ENCODE measurements at regions not wholly inside any gene's neighbourhood (a gene's known extent, or its start where the extent isn't known, plus 50 kb on each side); places are given as distances from the start of the nearest gene placed in this dataset.

DNA sequence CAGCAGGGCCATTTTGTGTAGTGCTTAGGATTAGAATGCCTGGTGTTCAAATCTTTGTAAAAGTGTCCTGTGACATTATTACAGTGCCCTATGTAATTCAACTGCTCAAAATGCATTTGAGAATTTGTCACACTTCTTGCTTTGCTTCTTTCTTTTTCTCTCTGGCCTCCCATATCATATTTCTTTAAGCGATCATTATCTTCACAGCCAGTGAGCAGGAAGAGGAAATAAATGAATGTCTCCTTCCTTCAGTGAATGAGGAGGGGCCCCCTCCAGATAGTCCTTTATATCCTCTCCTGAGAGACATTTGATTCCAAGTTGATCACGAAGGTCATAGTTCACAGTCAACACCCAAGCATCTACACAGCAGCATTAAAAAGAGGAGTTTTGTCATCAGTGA lies 425.1 kb upstream of the NPVF start:
- POLR2A ChIA-PET, result interaction anchor here (0.6 kb wide), 1 partner anchor 203 kb away, joined by 4 read pairs; no protein-coding TSS in a partner anchor
- H3K27me3 ChIP-seq (ENCODE audit: control insufficient read depth, insufficient read depth, low read length), result peaks cover 2% of the 10 kb centered on the region
- no peak overlapping the region for H3K4me3 ChIP-seq (ENCODE audit: low read depth, low read length)
- TF ChIP-seq, protein P1, sequence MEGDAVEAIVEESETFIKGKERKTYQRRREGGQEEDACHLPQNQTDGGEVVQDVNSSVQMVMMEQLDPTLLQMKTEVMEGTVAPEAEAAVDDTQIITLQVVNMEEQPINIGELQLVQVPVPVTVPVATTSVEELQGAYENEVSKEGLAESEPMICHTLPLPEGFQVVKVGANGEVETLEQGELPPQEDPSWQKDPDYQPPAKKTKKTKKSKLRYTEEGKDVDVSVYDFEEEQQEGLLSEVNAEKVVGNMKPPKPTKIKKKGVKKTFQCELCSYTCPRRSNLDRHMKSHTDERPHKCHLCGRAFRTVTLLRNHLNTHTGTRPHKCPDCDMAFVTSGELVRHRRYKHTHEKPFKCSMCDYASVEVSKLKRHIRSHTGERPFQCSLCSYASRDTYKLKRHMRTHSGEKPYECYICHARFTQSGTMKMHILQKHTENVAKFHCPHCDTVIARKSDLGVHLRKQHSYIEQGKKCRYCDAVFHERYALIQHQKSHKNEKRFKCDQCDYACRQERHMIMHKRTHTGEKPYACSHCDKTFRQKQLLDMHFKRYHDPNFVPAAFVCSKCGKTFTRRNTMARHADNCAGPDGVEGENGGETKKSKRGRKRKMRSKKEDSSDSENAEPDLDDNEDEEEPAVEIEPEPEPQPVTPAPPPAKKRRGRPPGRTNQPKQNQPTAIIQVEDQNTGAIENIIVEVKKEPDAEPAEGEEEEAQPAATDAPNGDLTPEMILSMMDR (IDR thresholded peaks at IDR 0.05; ENCODE audit: low read depth, low read length), result no peak
- no peak overlapping the region for H3K27ac ChIP-seq (ENCODE audit: low read depth, low read length)
- no peaks in the 10 kb centered on the region for H3K9me3 ChIP-seq (ENCODE audit: control insufficient read depth, insufficient read depth, low read length)
- DNase-seq (ENCODE audit: low read depth, low spot score), result no peak
- CTCF ChIA-PET, result no interaction called here

- H3K27me3 ChIP-seq (ENCODE audit: control insufficient read depth, insufficient read depth, low read length), result peaks cover 5% of the 10 kb centered on the region
- ChIA-PET POLR2A (no interaction called here), CTCF (no interaction called here)
- TF ChIP-seq, protein P1 (IDR thresholded peaks at IDR 0.05; ENCODE audit: low read depth, low read length), result no peak
- no peaks in the 10 kb centered on the region for H3K9me3 ChIP-seq (ENCODE audit: control insufficient read depth, insufficient read depth, low read length)
- H3K27ac ChIP-seq (ENCODE audit: low read depth, low read length), result no peak overlapping the region
- H3K4me3 ChIP-seq (ENCODE audit: low read depth, low read length), result no peak overlapping the region
- DNase-seq (ENCODE audit: low read depth, low spot score), result no peak
Observed at GRCh38 chr7:25656071-25656470, 427.8 kb upstream of the NPVF start.

DNA sequence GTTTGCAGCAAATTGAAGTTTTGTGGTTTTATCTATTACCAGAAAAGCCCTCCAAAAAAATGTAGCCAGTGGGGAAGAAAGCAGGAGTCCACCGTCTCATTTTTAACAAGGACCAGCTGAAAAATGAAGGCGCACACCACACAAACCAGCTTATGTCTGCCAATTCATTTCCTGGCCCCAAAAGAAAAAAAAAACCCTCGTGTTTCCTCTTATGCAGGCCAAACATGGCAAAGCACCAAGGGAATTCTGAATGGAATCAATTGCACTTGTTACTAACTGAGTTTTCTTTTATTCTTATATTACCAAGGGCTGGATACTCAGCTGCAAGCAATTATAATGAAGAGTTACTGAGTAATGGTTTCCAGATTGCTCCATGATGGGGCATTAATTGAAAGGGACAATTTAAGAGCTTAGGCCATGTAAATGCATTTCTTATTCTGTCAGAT lies 428.3 kb upstream of the NPVF start:
- H3K9me3 ChIP-seq (ENCODE audit: control insufficient read depth, insufficient read depth, low read length), result no peaks in the 10 kb centered on the region
- POLR2A ChIA-PET, result no interaction called here
- H3K27me3 ChIP-seq (ENCODE audit: control insufficient read depth, insufficient read depth, low read length), result peaks cover 5% of the 10 kb centered on the region
- H3K27ac ChIP-seq (ENCODE audit: low read depth, low read length), result no peak overlapping the region
- CTCF ChIA-PET, result no interaction called here
- no peak overlapping the region for H3K4me3 ChIP-seq (ENCODE audit: low read depth, low read length)
- no peak for DNase-seq (ENCODE audit: low read depth, low spot score)
- TF ChIP-seq, protein P1 (IDR thresholded peaks at IDR 0.05; ENCODE audit: low read depth, low read length), result no peak

- CTCF ChIA-PET, result interaction anchor here (2.9 kb wide), 1 partner anchor 399 kb away, joined by 7 read pairs; no protein-coding TSS in a partner anchor
- TF ChIP-seq, protein P1 (IDR thresholded peaks at IDR 0.05; ENCODE audit: low read depth, low read length), result no peak
- Histone ChIP-seq H3K27me3 (ENCODE audit: control insufficient read depth, insufficient read depth, low read length) (peaks cover 5% of the 10 kb centered on the region), H3K27ac (ENCODE audit: low read depth, low read length) (no peak overlapping the region), H3K4me3 (ENCODE audit: low read depth, low read length) (no peak overlapping the region), H3K9me3 (ENCODE audit: control insufficient read depth, insufficient read depth, low read length) (no peaks in the 10 kb centered on the region)
- no peak for DNase-seq (ENCODE audit: low read depth, low spot score)
- POLR2A ChIA-PET, result no interaction called here
Observed at GRCh38 chr7:25658375-25658774, 430.1 kb upstream of the NPVF start.

GRCh38 chr7:25659841-25660240 lies 431.6 kb upstream of the NPVF start:
- ChIA-PET POLR2A (no interaction called here), CTCF (interaction anchor here (2.9 kb wide), 1 partner anchor 400 kb away, joined by 7 read pairs; no protein-coding TSS in a partner anchor)
- TF ChIP-seq, protein P1 (IDR thresholded peaks at IDR 0.05; ENCODE audit: low read depth, low read length), result no peak
- Histone ChIP-seq H3K27me3 (ENCODE audit: control insufficient read depth, insufficient read depth, low read length) (peaks cover 5% of the 10 kb centered on the region), H3K27ac (ENCODE audit: low read depth, low read length) (no peak overlapping the region), H3K4me3 (ENCODE audit: low read depth, low read length) (no peak overlapping the region), H3K9me3 (ENCODE audit: control insufficient read depth, insufficient read depth, low read length) (no peaks in the 10 kb centered on the region)
- DNase-seq (ENCODE audit: low read depth, low spot score), result no peak

Data from AG04450 (cell line).